WTC11 (cell line): ENCODE measurements at regions not wholly inside any gene's neighbourhood (a gene's known extent, or its start where the extent isn't known, plus 50 kb on each side); places are given as distances from the start of the nearest gene placed in this dataset.

Experiments
- ATAC-seq: fragments of 200-7000 bp; cut with Tn5 transposase; 2 replicates; pipeline ENCODE4 v1.10.0; 2021; ENCODE audit warnings: mild to moderate bottlenecking, moderate library complexity
- CTCF ChIA-PET: fragments of 300-600 bp; sonication (Branson Sonifier 250); formaldehyde crosslinking; loops from one replicate; lab custom pipeline; 2021; ENCODE audit warnings: antibody characterized with exemption; lab: Charles Lee
- POLR2A ChIA-PET: fragments of 350-600 bp; sonication (Branson Sonifier 250); formaldehyde crosslinking; loops from one replicate; lab custom pipeline; 2021; ENCODE audit warnings: antibody characterized with exemption; lab: Charles Lee
- DNase-seq: peaks from one replicate; pipeline ENCODE4 v3.0.0; 2021; ENCODE audit warnings: low spot score
- H3K27ac Mint-ChIP-seq: 2 replicates; pipeline ENCODE4 v1.8.0; 2021; ENCODE audit warnings: mixed read lengths
- H3K27me3 Mint-ChIP-seq: 2 replicates; pipeline ENCODE4 v1.8.0; 2021; ENCODE audit warnings: low read depth, mild to moderate bottlenecking, moderate library complexity, mixed read lengths
- H3K36me3 Mint-ChIP-seq: 2 replicates; pipeline ENCODE4 v1.8.0; 2021; ENCODE audit warnings: mixed read lengths
- H3K4me1 Mint-ChIP-seq: 2 replicates; pipeline ENCODE4 v1.8.0; 2022; ENCODE audit warnings: mixed read lengths
- H3K4me3 Mint-ChIP-seq: 2 replicates; pipeline ENCODE4 v1.8.0; 2021; ENCODE audit warnings: mild to moderate bottlenecking, moderate library complexity, mixed read lengths
- H3K9me3 Mint-ChIP-seq: 2 replicates; pipeline ENCODE4 v1.8.0; 2021; ENCODE audit warnings: mixed read lengths
- ATF3 ChIP-seq: sonication (generic); formaldehyde crosslinking; conservative IDR thresholded peaks from 2 replicates; pipeline ENCODE4 v1.8.1; 2022; ENCODE audit warnings: mild to moderate bottlenecking, missing genetic modification reagents
- ELF4 ChIP-seq: sonication (generic); formaldehyde crosslinking; IDR thresholded peaks from 2 replicates; pipeline ENCODE4 v1.8.1; 2022; ENCODE audit warnings: low read depth, mild to moderate bottlenecking, moderate library complexity, missing genetic modification reagents
- ERG ChIP-seq: fragments of 250-450 bp; sonication (Bioruptor Pico); IDR thresholded peaks from 2 replicates; pipeline ENCODE4 v1.8.0; 2021; ENCODE audit warnings: mild to moderate bottlenecking
- ESRRA ChIP-seq: sonication (generic); formaldehyde crosslinking; IDR thresholded peaks from 2 replicates; pipeline ENCODE4 v1.8.1; 2022; ENCODE audit warnings: mild to moderate bottlenecking, missing genetic modification reagents, borderline replicate concordance
- GRHL2 ChIP-seq: fragments of 250-450 bp; sonication (Bioruptor Pico); IDR thresholded peaks from 2 replicates; pipeline ENCODE4 v1.8.0; 2022; ENCODE audit warnings: mild to moderate bottlenecking, moderate library complexity; ENCODE audit not compliant: insufficient replicate concordance, severe bottlenecking
- MXD4 ChIP-seq: fragments of 250-450 bp; sonication (Bioruptor Pico); IDR thresholded peaks from 2 replicates; pipeline ENCODE4 v1.8.0; 2021; ENCODE audit warnings: mild to moderate bottlenecking, moderate library complexity, borderline replicate concordance
- NFE2L1 ChIP-seq: sonication (generic); formaldehyde crosslinking; IDR thresholded peaks from 2 replicates; pipeline ENCODE4 v1.8.1; 2023; ENCODE audit warnings: missing genetic modification reagents
- NR2C2 ChIP-seq: sonication (generic); formaldehyde crosslinking; IDR thresholded peaks from 2 replicates; pipeline ENCODE4 v1.8.0; 2022; ENCODE audit warnings: mild to moderate bottlenecking, missing genetic modification reagents
- OVOL2 ChIP-seq: fragments of 250-450 bp; sonication (Bioruptor Pico); IDR thresholded peaks from 2 replicates; pipeline ENCODE4 v1.9.0; 2021; ENCODE audit warnings: mild to moderate bottlenecking, borderline replicate concordance
- PRRX2 ChIP-seq: fragments of 250-450 bp; sonication (Bioruptor Pico); IDR thresholded peaks from 2 replicates; pipeline ENCODE4 v1.8.0; 2021; ENCODE audit warnings: mild to moderate bottlenecking
- SMAD3 ChIP-seq: sonication (generic); formaldehyde crosslinking; IDR thresholded peaks from 2 replicates; pipeline ENCODE4 v1.8.0; 2022; ENCODE audit warnings: missing genetic modification reagents, mild to moderate bottlenecking, borderline replicate concordance
- ZBTB21 ChIP-seq: sonication (generic); formaldehyde crosslinking; IDR thresholded peaks from 2 replicates; pipeline ENCODE4 v1.8.1; 2023; ENCODE audit warnings: mild to moderate bottlenecking, missing genetic modification reagents, borderline replicate concordance
- ZBTB43 ChIP-seq: sonication (generic); formaldehyde crosslinking; IDR thresholded peaks from 2 replicates; pipeline ENCODE4 v1.8.1; 2023; ENCODE audit warnings: mild to moderate bottlenecking, missing genetic modification reagents
- ZNF219 ChIP-seq: sonication (generic); formaldehyde crosslinking; IDR thresholded peaks from 2 replicates; pipeline ENCODE4 v1.8.0; 2023; ENCODE audit warnings: missing genetic modification reagents, mild to moderate bottlenecking, borderline replicate concordance
- ZNF232 ChIP-seq: sonication (generic); formaldehyde crosslinking; IDR thresholded peaks from 2 replicates; pipeline ENCODE4 v1.8.0; 2022; ENCODE audit warnings: mild to moderate bottlenecking, missing genetic modification reagents
- ZNF416 ChIP-seq: fragments of 250-450 bp; sonication (Bioruptor Pico); IDR thresholded peaks from 2 replicates; pipeline ENCODE4 v1.9.0; 2021; ENCODE audit warnings: mild to moderate bottlenecking, inconsistent platforms
- ZNF423 ChIP-seq: fragments of 250-450 bp; sonication (Bioruptor Pico); IDR thresholded peaks from 2 replicates; pipeline ENCODE4 v2.1.2; 2022; ENCODE audit warnings: mild to moderate bottlenecking, moderate library complexity
- ZNF512 ChIP-seq: sonication (generic); formaldehyde crosslinking; IDR thresholded peaks from 2 replicates; pipeline ENCODE4 v1.8.1; 2022; ENCODE audit warnings: missing genetic modification reagents, borderline replicate concordance
- TF ChIP-seq, protein P1 (sequence below): fragments of 250-450 bp; sonication (Bioruptor Pico); conservative IDR thresholded peaks from 2 replicates; pipeline ENCODE4 v1.9.0; 2021; ENCODE audit warnings: mild to moderate bottlenecking
- TF ChIP-seq, protein P2 (sequence below): sonication (generic); formaldehyde crosslinking; IDR thresholded peaks from 2 replicates; pipeline ENCODE4 v1.8.1; 2022; ENCODE audit warnings: low read depth, missing genetic modification reagents, borderline replicate concordance
- TF ChIP-seq, protein P3 (sequence below): sonication (generic); formaldehyde crosslinking; IDR thresholded peaks from 2 replicates; pipeline ENCODE4 v1.8.1; 2023; ENCODE audit warnings: mild to moderate bottlenecking, missing genetic modification reagents, moderate library complexity
- TF ChIP-seq, protein P4 (sequence below): sonication (generic); formaldehyde crosslinking; IDR thresholded peaks from 2 replicates; pipeline ENCODE4 v1.8.0; 2022; ENCODE audit warnings: mild to moderate bottlenecking, missing genetic modification reagents
- TF ChIP-seq, protein P5 (sequence below): sonication (generic); formaldehyde crosslinking; IDR thresholded peaks from 2 replicates; pipeline ENCODE4 v1.8.1; 2022; ENCODE audit warnings: mild to moderate bottlenecking, moderate library complexity, missing genetic modification reagents

DNA sequence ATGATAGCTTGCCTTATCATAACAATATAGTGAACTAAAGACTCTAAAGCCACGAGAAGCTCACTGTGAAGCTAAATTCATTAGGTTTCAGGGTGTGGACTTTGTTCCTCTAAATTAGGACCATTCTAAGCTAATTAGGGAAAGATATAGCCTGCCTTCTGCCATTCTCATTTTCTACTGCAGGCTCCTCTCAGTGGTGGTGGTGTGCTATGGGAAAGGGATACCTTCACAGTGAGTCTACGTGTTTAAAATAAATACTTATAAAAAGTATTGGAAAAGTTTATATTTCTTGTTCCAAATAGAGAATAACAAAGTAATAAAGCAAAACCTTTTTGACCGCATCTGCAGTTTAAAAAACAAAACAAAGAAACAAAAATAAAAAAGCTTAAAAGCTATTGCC is 327.7 kb downstream of the PAPSS1 start:
- peaks cover 19% of the 10 kb centered on the region for H3K9me3 Mint-ChIP-seq
- H3K4me3 Mint-ChIP-seq: no peak overlapping the region
- DNase-seq: no peak
- ChIA-PET POLR2A (no interaction called here), CTCF (no interaction called here)
- no peak overlapping the region for H3K27ac Mint-ChIP-seq
- no peaks in the 10 kb centered on the region for H3K36me3 Mint-ChIP-seq
- no peaks in the 10 kb centered on the region for H3K27me3 Mint-ChIP-seq
- no peak for ATAC-seq
- no peak for TF ChIP-seq PRRX2 (CRISPR knock-in tag)
- TF ChIP-seq ATF3 (CRISPR knock-in tag): no peak
- no peak for TF ChIP-seq ESRRA
- TF ChIP-seq NR2C2 (CRISPR knock-in tag): no peak
- no peak for TF ChIP-seq ERG (CRISPR knock-in tag)
- no peak for TF ChIP-seq SMAD3
- TF ChIP-seq ZNF219 (CRISPR knock-in tag): no peak
- TF ChIP-seq ZBTB43 (CRISPR knock-in tag): no peak
- no peak for TF ChIP-seq ZBTB21
- TF ChIP-seq, protein P1, sequence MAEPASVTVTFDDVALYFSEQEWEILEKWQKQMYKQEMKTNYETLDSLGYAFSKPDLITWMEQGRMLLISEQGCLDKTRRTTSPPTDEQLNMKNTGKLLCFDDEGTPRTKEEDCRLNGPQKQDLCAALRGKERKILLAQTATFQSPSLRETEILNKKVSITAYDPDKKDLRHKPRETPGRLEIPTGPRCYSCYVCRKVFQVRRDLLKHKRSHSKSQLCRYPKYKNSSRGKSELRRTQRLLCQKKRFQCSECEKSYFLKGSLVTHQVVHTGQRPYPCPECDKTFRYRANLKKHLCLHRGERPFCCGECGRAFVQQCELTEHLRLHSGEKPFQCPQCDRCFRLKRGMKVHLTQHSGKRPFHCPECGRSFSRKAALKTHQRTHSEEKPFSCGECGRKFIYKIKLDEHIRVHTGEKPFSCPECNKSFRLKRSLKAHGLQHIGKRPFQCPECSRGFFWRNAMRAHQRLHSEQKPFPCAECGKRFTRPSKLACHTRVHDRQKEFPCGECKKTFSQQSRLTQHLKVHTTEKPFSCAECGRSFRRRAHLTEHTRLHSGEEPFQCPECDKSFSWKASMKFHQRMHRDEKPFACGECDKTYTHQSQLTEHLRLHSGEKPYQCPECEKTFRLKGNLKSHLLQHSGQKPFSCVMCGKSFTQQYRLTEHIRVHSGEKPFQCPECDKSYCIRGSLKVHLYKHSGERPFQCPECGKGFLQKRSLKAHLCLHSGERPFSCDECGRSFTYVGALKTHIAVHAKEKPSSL (CRISPR knock-in tag): no peak
- no peak for TF ChIP-seq ELF4
- TF ChIP-seq, protein P2, sequence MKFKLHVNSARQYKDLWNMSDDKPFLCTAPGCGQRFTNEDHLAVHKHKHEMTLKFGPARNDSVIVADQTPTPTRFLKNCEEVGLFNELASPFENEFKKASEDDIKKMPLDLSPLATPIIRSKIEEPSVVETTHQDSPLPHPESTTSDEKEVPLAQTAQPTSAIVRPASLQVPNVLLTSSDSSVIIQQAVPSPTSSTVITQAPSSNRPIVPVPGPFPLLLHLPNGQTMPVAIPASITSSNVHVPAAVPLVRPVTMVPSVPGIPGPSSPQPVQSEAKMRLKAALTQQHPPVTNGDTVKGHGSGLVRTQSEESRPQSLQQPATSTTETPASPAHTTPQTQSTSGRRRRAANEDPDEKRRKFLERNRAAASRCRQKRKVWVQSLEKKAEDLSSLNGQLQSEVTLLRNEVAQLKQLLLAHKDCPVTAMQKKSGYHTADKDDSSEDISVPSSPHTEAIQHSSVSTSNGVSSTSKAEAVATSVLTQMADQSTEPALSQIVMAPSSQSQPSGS (CRISPR knock-in tag): no peak
- TF ChIP-seq, all 79 proteins: peak for 0
- peaks cover 13% of the 10 kb centered on the region for H3K4me1 Mint-ChIP-seq

DNA sequence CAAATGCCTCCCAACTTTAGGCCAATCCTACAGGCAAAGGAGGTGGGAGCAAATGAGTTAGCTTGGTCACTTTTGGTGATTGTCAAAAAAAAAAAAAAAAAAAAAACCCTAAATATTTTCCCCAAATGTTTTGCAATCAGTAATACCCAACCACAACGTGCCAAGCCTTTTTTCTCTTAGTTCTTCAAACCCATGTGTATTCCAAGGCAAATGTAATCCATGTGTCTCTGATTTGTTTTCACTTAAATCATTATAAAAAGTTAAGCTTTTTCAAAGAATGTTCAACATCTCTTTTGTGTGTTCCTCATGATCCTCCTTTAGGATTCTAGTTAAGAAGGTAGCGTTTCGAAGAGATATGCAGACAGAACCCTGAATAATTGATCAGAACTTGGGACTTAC is 328.4 kb downstream of the PAPSS1 start:
- Mint-ChIP-seq H3K27me3 (no peaks in the 10 kb centered on the region), H3K36me3 (no peaks in the 10 kb centered on the region), H3K4me3 (no peak overlapping the region), H3K9me3 (peaks cover 13% of the 10 kb centered on the region), H3K27ac (no peak overlapping the region; the same call in 1 of the 2 replicates), H3K4me1 (peaks cover 13% of the 10 kb centered on the region)
- ChIA-PET POLR2A (no interaction called here), CTCF (no interaction called here)
- DNase-seq: no peak
- ATAC-seq: no peak
- TF ChIP-seq NFE2L1 (CRISPR knock-in tag): no peak
- TF ChIP-seq, protein P2 (CRISPR knock-in tag): no peak
- TF ChIP-seq ZNF423 (CRISPR knock-in tag): no peak
- TF ChIP-seq ZNF512 (CRISPR knock-in tag): no peak
- no peak for TF ChIP-seq MXD4
- no peak for TF ChIP-seq GRHL2 (CRISPR knock-in tag)
- TF ChIP-seq, protein P3, sequence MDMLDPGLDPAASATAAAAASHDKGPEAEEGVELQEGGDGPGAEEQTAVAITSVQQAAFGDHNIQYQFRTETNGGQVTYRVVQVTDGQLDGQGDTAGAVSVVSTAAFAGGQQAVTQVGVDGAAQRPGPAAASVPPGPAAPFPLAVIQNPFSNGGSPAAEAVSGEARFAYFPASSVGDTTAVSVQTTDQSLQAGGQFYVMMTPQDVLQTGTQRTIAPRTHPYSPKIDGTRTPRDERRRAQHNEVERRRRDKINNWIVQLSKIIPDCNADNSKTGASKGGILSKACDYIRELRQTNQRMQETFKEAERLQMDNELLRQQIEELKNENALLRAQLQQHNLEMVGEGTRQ (CRISPR knock-in tag): no peak
- TF ChIP-seq ZNF232 (CRISPR knock-in tag): no peak
- TF ChIP-seq, protein P4, sequence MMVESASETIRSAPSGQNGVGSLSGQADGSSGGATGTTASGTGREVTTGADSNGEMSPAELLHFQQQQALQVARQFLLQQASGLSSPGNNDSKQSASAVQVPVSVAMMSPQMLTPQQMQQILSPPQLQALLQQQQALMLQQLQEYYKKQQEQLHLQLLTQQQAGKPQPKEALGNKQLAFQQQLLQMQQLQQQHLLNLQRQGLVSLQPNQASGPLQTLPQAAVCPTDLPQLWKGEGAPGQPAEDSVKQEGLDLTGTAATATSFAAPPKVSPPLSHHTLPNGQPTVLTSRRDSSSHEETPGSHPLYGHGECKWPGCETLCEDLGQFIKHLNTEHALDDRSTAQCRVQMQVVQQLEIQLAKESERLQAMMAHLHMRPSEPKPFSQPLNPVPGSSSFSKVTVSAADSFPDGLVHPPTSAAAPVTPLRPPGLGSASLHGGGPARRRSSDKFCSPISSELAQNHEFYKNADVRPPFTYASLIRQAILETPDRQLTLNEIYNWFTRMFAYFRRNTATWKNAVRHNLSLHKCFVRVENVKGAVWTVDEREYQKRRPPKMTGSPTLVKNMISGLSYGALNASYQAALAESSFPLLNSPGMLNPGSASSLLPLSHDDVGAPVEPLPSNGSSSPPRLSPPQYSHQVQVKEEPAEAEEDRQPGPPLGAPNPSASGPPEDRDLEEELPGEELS (CRISPR knock-in tag): no peak
- TF ChIP-seq OVOL2: no peak
- TF ChIP-seq ZNF416 (CRISPR knock-in tag): no peak
- TF ChIP-seq, protein P5, sequence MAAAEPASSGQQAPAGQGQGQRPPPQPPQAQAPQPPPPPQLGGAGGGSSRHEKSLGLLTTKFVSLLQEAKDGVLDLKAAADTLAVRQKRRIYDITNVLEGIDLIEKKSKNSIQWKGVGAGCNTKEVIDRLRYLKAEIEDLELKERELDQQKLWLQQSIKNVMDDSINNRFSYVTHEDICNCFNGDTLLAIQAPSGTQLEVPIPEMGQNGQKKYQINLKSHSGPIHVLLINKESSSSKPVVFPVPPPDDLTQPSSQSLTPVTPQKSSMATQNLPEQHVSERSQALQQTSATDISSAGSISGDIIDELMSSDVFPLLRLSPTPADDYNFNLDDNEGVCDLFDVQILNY (CRISPR knock-in tag): no peak
